AG04449 (cell line): ENCODE measurements at regions not wholly inside any gene's neighbourhood (a gene's known extent, or its start where the extent isn't known, plus 50 kb on each side); places are given as distances from the start of the nearest gene placed in this dataset.
A peak's percentile ranks its signal among the peaks of the same experiment; 100 is the strongest.

Experiments used
- CTCF ChIA-PET: fragments of 350-600 bp; formaldehyde crosslinking; extraction: SDS; loops from one replicate; lab custom pipeline; 2021; ENCODE audit warnings: antibody characterized with exemption; lab: Yijun Ruan, JAX
- POLR2A ChIA-PET: fragments of 400-600, 350-600 bp; formaldehyde crosslinking; extraction: SDS; loops from one replicate; lab custom pipeline; 2020; ENCODE audit warnings: antibody characterized with exemption, inconsistent platforms; lab: Yijun Ruan, JAX
- DNase-seq: peaks from one replicate; pipeline ENCODE4 v3.0.0-alpha.2; 2010; ENCODE audit warnings: low read depth, low spot score
- H3K4me3 ChIP-seq: 2 replicates; pipeline ENCODE4 v1.5.1; 2011; ENCODE audit warnings: low read depth, mild to moderate bottlenecking, control low read depth, low read length
- TF ChIP-seq, protein P1 (sequence below): IDR thresholded peaks from one replicate; pipeline ENCODE4 v1.5.1; 2011; ENCODE audit warnings: mild to moderate bottlenecking, moderate library complexity, low read length, control low read depth, inconsistent platforms; ENCODE audit not compliant: insufficient read depth; ENCODE audit errors: missing control alignments

DNA sequence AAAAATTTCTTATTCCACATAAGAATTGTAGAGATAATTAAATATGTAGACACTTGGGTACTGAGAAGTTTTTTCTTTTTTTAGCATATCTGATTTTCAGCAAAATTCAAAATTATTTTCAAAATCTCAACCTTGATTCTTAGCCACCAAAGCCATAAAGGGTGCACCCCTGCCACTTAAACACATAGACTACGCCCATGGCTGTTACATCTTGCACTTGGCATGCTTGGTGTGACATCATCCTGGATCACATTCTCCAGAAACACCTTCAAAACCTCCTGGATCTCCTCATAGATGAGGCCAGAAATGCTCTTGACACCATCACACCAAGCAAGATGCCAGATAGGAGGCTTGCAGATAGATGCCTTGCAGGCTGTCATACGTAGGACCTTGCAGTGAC, 89.1 kb upstream of the KLF14 start:
- no peak for DNase-seq
- ChIA-PET CTCF (interaction anchor here (1.6 to 2.2 kb wide), 2 partner anchors 8 to 9 kb away, joined by 4 to 13 read pairs; no protein-coding TSS in a partner anchor), POLR2A (no interaction called here)
- no peak overlapping the region for H3K4me3 ChIP-seq
- TF ChIP-seq, protein P1, sequence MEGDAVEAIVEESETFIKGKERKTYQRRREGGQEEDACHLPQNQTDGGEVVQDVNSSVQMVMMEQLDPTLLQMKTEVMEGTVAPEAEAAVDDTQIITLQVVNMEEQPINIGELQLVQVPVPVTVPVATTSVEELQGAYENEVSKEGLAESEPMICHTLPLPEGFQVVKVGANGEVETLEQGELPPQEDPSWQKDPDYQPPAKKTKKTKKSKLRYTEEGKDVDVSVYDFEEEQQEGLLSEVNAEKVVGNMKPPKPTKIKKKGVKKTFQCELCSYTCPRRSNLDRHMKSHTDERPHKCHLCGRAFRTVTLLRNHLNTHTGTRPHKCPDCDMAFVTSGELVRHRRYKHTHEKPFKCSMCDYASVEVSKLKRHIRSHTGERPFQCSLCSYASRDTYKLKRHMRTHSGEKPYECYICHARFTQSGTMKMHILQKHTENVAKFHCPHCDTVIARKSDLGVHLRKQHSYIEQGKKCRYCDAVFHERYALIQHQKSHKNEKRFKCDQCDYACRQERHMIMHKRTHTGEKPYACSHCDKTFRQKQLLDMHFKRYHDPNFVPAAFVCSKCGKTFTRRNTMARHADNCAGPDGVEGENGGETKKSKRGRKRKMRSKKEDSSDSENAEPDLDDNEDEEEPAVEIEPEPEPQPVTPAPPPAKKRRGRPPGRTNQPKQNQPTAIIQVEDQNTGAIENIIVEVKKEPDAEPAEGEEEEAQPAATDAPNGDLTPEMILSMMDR, result no peak

DNA sequence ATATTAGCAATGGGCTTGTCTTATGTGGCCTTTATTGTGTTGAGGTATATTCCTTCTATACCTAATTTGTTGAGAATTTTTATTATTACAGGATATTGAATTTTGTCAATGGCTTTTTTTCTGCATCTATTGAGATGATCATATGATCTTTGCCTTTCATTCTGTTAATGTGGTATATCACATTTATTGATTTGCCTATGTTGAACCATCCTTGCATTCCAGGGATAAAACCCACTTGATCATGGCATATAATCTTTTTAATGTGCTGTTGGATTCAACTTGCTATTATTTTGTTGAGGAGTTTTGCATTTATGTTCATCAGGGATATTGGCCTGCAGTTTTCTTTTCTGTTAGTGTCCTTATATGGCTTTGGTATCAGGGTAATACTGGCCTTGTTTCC, 91.8 kb upstream of the KLF14 start:
- ChIA-PET CTCF (no interaction called here), POLR2A (no interaction called here)
- H3K4me3 ChIP-seq, result no peak overlapping the region
- TF ChIP-seq, protein P1, result no peak
- DNase-seq, result no peak

DNA sequence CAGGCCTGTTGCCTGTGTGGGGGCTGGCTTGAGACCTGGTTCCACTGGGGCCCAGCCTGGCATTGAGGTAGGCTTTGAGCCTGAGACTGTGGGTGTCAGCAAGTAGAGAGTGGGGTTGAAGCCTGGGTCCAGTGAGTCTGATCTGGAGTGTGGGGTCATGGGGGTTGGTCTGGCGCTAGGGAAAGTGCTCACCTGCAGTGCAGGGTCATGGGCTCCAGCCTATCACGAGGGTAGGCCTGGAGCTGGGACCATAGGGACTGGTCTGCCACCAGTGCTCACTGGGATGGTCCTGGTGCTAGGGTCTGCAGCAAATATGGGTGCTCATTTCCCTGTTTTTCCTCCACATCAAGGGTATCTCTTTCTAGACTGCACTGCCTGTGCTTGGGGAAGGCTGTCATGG, 95.4 kb upstream of the KLF14 start:
- POLR2A ChIA-PET, result no interaction called here
- CTCF ChIA-PET, result interaction anchor here (0.9 to 4.8 kb wide), 6 partner anchors 9 to 767 kb away, joined by 3 to 24 read pairs (median 6); no protein-coding TSS in a partner anchor
- TF ChIP-seq, protein P1, result no peak
- DNase-seq, result no peak
- no peak overlapping the region for H3K4me3 ChIP-seq

DNA sequence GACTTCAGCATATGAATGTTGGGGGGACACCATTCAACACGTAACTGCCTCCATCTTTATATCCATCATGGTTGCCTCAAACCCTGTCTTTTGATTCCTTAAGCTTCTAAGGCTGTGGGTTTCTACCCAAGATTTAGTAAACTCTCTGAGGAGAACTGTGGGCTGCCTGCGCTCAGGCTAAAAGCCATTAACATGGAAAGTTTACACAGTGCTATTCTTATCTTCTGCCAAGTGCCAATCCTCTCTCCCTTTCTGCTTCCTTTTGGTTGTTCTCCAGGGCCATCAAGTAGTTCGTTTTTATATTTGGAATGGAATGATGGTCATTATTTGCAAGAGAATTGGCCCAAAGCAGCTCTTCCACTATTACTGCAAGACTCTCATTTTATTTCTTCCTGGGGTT, 97.3 kb upstream of the KLF14 start:
- POLR2A ChIA-PET, result no interaction called here

DNA sequence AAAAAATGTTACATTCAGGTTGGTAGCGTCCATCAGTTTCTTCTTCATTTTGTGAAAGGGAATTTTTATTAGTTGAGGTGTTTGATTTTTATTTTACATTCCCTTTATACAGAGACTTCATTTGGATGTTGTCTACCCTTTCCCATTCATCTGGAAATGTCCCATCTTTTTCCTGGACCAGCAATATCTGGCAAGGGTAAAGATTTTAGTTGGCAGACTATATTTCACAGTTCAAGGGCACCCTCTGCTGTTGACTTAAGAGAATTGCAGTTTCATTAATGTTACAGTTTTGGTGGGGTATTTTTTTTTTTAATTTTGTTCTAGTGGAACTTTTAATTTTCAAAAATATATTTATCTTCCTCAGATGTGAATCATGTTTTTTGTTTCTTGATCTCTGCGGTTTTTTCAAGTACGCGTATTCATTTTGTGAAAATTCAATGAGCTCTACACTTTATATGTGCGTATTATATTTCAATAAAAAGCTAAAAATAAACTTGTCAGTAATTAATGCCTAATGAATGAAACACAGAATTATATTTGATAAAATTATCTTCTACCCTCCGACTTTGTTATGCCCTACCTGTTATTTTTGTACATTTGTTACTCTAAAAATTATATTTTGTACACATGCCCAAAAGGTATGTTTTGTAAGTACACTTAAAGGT, 97.9 kb upstream of the KLF14 start:
- no peak for DNase-seq
- H3K4me3 ChIP-seq, result no peak overlapping the region
- CTCF ChIA-PET, result interaction anchor here (0.6 to 4.8 kb wide), 32 partner anchors 10 to 808 kb away, joined by 3 to 26 read pairs (median 4); partner anchors contain the start of genes KLF14 and ZC3HC1
- TF ChIP-seq, protein P1, result peak; percentile 23
- POLR2A ChIA-PET, result no interaction called here

More for the DNA sequence above, 97.3 kb upstream of the KLF14 start:
- no peak overlapping the region for H3K4me3 ChIP-seq
- TF ChIP-seq, protein P1, result no peak
- CTCF ChIA-PET, result interaction anchor here (0.9 to 4.8 kb wide), 16 partner anchors 9 to 794 kb away, joined by 3 to 26 read pairs (median 5); partner anchors contain the start of genes KLF14 and ZC3HC1
- DNase-seq, result no peak

DNA sequence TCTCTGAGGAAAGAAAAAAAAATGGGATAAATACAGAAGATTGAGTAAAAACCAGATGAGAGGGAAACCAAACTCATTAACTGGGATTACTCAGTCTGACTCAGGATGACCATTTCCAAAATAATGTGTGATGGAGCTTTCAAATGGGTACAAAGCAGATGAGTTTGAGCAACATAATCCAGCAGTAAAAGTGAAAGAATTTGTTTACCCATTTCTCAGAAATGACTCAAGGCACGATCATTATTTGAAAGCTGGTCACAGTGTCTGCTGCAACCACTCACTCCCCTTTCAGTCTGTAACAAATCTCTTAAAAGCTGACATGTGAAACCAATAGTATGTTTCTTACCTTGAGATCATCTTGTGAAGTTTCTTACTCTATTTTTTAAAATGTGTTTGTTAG, 104.7 kb upstream of the KLF14 start:
- ChIA-PET POLR2A (interaction anchor here (0.7 to 1.1 kb wide), 6 partner anchors 12 to 122 kb away, joined by 3 to 4 read pairs (median 4); no protein-coding TSS in a partner anchor), CTCF (interaction anchor here (0.8 to 1.3 kb wide), 2 partner anchors 9 to 201 kb away, joined by 3 to 4 read pairs; no protein-coding TSS in a partner anchor)
- DNase-seq, result peak; percentile 90
- TF ChIP-seq, protein P1, result no peak
- H3K4me3 ChIP-seq, result no peak overlapping the region
